DND-41 (cell line): ENCODE measurements at regions not wholly inside any gene's neighbourhood (a gene's known extent, or its start where the extent isn't known, plus 50 kb on each side); places are given as distances from the start of the nearest gene placed in this dataset.

Experiments
- CTCF ChIP-seq: IDR thresholded peaks from 2 replicates; pipeline ENCODE4 v1.5.1; 2012; ENCODE audit warnings: borderline replicate concordance, low read length, moderate library complexity, mild to moderate bottlenecking; ENCODE audit not compliant: poor library complexity, severe bottlenecking; ENCODE audit errors: extremely low read depth
- EZH2 ChIP-seq: IDR thresholded peaks from 3 replicates; pipeline ENCODE4 v1.6.1; 2012; ENCODE audit warnings: borderline replicate concordance, low read depth, mild to moderate bottlenecking, moderate library complexity, low read length, inconsistent platforms; ENCODE audit not compliant: severe bottlenecking

DNA sequence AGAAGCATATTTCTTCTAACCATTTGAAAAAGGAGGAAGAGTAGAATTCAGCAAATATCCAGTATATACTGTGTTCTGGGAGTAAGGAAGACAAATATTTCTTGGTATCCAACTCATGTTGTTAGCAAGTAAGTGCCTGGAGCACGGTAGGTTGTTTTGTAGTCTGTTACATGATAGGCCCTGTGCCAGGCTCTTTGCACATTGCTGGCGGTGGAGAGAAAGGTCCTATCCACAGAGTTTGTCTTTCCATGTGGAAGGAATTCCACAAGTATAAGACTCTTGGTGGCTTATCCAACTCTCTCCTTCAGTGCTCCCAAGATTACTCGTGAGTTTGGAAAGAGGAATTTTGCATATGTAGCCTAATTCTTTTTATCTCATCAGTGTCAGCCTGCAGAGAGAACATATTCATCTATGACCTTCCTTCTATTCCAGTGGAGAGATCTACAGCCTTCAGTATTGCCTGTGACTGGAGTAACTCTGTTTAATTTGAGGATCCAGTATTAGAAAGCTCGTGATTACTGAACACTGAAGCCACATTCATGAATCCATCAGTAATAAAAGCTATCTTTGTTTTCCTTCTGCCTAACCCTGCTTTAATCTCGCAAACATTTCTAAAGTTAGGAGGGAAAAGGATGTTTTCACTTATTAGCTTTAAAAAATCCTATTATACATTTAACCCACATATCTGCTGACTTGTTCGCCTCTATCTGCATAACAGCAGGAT, 183.9 kb upstream of the CSNK1A1L start:
- TF ChIP-seq CTCF (no peak), EZH2 (no peak)
